ACHN (cell line): ENCODE measurements at regions not wholly inside any gene's neighbourhood (a gene's known extent, or its start where the extent isn't known, plus 50 kb on each side); places are given as distances from the start of the nearest gene placed in this dataset.

Experiments used
- DNase-seq: peaks from one replicate; pipeline ENCODE4 v3.0.0-alpha.2; 2015
- in situ Hi-C: cut with HindIII; loops from 2 replicates; pipeline ENCODE4 v1.10.0; 2017; ENCODE audit warnings: low sequenced_read_pairs, low pct_ligation_motif_present, low pct_unique_long_range_greater_than_20kb

GRCh38 chr5:54758038-54758437, 227.4 kb downstream of the ESM1 start:
- in situ Hi-C loops: no loop called here
- DNase-seq: no peak

- in situ Hi-C loops: no loop called here
- no peak for DNase-seq
Observed at GRCh38 chr5:54757541-54757940, 227.9 kb downstream of the ESM1 start.

GRCh38 chr5:54756796-54757402, 228.5 kb downstream of the ESM1 start:
- in situ Hi-C loops: no loop called here

GRCh38 chr5:54756301-54756700, 229.1 kb downstream of the ESM1 start:
- no peak for DNase-seq
- in situ Hi-C loops: no loop called here

More at GRCh38 chr5:54756796-54757402, 228.5 kb downstream of the ESM1 start:
- no peak for DNase-seq

- DNase-seq: no peak
- in situ Hi-C loops: no loop called here
Observed at GRCh38 chr5:54754878-54755277, 230.5 kb downstream of the ESM1 start.

- no peak for DNase-seq
- in situ Hi-C loops: no loop called here
Observed at GRCh38 chr5:54754420-54754819, 231.0 kb downstream of the ESM1 start.

- no peak for DNase-seq
- in situ Hi-C loops: no loop called here
Observed at GRCh38 chr5:54753753-54754152, 231.6 kb downstream of the ESM1 start.

- in situ Hi-C loops: no loop called here
- no peak for DNase-seq
Observed at GRCh38 chr5:54753034-54753433, 232.4 kb downstream of the ESM1 start.

- in situ Hi-C loops: no loop called here
- DNase-seq: no peak
Observed at GRCh38 chr5:54748527-54748926, 231.0 kb downstream of the SNX18 start.

GRCh38 chr5:54746777-54747398, 229.3 kb downstream of the SNX18 start:
- in situ Hi-C loops: no loop called here
- no peak for DNase-seq

- DNase-seq: no peak
- in situ Hi-C loops: no loop called here
Observed at GRCh38 chr5:54746346-54746745, 228.8 kb downstream of the SNX18 start.

GRCh38 chr5:54745599-54745998, 228.0 kb downstream of the SNX18 start:
- in situ Hi-C loops: no loop called here
- DNase-seq: no peak

- peak; percentile 49 for DNase-seq
- in situ Hi-C loops: no loop called here
Observed at GRCh38 chr5:54743997-54744788, 226.6 kb downstream of the SNX18 start.

- in situ Hi-C loops: no loop called here
- no peak for DNase-seq
Observed at GRCh38 chr5:54743581-54743980, 226.0 kb downstream of the SNX18 start.

GRCh38 chr5:54742417-54742891, 224.9 kb downstream of the SNX18 start:
- DNase-seq: no peak
- in situ Hi-C loops: no loop called here

- DNase-seq: no peak
- in situ Hi-C loops: no loop called here
Observed at GRCh38 chr5:54741711-54742110, 224.2 kb downstream of the SNX18 start.

- no peak for DNase-seq
- in situ Hi-C loops: no loop called here
Observed at GRCh38 chr5:54740141-54740540, 222.6 kb downstream of the SNX18 start.

- DNase-seq: no peak
- in situ Hi-C loops: no loop called here
Observed at GRCh38 chr5:54739371-54739770, 221.8 kb downstream of the SNX18 start.

- in situ Hi-C loops: no loop called here
- no peak for DNase-seq
Observed at GRCh38 chr5:54738973-54739367, 221.4 kb downstream of the SNX18 start.
